NCI-H2029 treated with DMSO at 0.1 percent for 48 hours (cell line): ENCODE measurements at regions not wholly inside any gene's neighbourhood (a gene's known extent, or its start where the extent isn't known, plus 50 kb on each side); places are given as distances from the start of the nearest gene placed in this dataset.
A peak's percentile ranks its signal among the peaks of the same experiment; 100 is the strongest.

ENCODE experiments used
- DNase-seq: peaks from one replicate; lab custom pipeline; 2025; lab: John Stamatoyannopoulos, UW

- DNase-seq, result no peak
These were observed 84.4 kb upstream of the SYPL1 start for GRCh38 chr7:106196460-106197021.

GRCh38 chr7:106193661-106194060 lies 81.5 kb upstream of the SYPL1 start:
- no peak for DNase-seq

- DNase-seq, result no peak
These were observed 78.6 kb upstream of the SYPL1 start for GRCh38 chr7:106190589-106191330.

- no peak for DNase-seq
These were observed 75.7 kb upstream of the SYPL1 start for GRCh38 chr7:106187613-106188350.

- DNase-seq, result no peak
These were observed 73.6 kb upstream of the SYPL1 start for GRCh38 chr7:106185719-106186118.

GRCh38 chr7:106183952-106184351 lies 71.8 kb upstream of the SYPL1 start:
- no peak for DNase-seq

- DNase-seq, result no peak
These were observed 70.8 kb upstream of the SYPL1 start for GRCh38 chr7:106182904-106183303.

- no peak for DNase-seq
These were observed 69.7 kb upstream of the SYPL1 start for GRCh38 chr7:106181658-106182265.

- no peak for DNase-seq
These were observed 68.6 kb upstream of the SYPL1 start for GRCh38 chr7:106180721-106181120.

- no peak for DNase-seq
These were observed 67.1 kb upstream of the SYPL1 start for GRCh38 chr7:106179256-106179655.

GRCh38 chr7:106178593-106179134 lies 66.6 kb upstream of the SYPL1 start:
- no peak for DNase-seq

GRCh38 chr7:106177738-106178592 lies 65.9 kb upstream of the SYPL1 start:
- no peak for DNase-seq

- DNase-seq, result no peak
These were observed 65.2 kb upstream of the SYPL1 start for GRCh38 chr7:106177300-106177690.

- peak; percentile 29 for DNase-seq
These were observed 64.5 kb upstream of the SYPL1 start for GRCh38 chr7:106176414-106177299.

- DNase-seq, result peak; percentile 28
These were observed 63.4 kb upstream of the SYPL1 start for GRCh38 chr7:106175507-106175906.

GRCh38 chr7:106170651-106171050 lies 58.5 kb upstream of the SYPL1 start:
- DNase-seq, result no peak

GRCh38 chr7:106169821-106170610 lies 57.9 kb upstream of the SYPL1 start:
- DNase-seq, result no peak

GRCh38 chr7:106167439-106168136 lies 55.5 kb upstream of the SYPL1 start:
- DNase-seq, result no peak
